A172 (cell line): ENCODE measurements at regions not wholly inside any gene's neighbourhood (a gene's known extent, or its start where the extent isn't known, plus 50 kb on each side); places are given as distances from the start of the nearest gene placed in this dataset.
"Not testable (repeated sequence)": the region's sequence is repeated elsewhere in the genome, so short reads cannot be mapped to it uniquely, and the experiment has no call there.

Experiments used
- DNase-seq: peaks from one replicate; pipeline ENCODE4 v3.0.0-alpha.2; 2015; ENCODE audit warnings: low spot score

DNA sequence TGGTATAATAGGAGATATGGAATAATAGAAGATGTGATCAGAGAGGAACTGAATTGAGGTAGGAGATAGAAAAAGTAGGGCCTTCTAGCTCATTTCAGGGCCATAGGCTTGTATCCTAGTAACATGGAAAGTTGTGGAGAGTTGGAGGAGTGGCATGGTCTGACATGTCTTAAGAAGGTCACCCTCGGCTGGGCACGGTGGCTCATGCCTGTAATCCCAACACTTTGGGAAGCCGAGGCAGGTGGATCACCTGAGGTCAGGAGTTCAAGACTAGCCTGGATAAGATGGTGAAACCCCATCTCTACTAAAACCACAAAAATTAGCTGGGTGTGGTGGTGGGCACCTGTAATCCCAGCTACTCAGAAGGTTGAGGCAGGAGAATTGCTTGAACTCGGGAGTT is 550.3 kb upstream of the CDH2 start:
- DNase-seq: not testable (repeated sequence)

GRCh38 chr18:28725876-28726275 is 548.9 kb upstream of the CDH2 start:
- DNase-seq: peak; percentile 87

- DNase-seq: no peak
Observed at GRCh38 chr18:28723506-28723905, 546.6 kb upstream of the CDH2 start.

GRCh38 chr18:28718696-28719095 is 541.8 kb upstream of the CDH2 start:
- no peak for DNase-seq

DNA sequence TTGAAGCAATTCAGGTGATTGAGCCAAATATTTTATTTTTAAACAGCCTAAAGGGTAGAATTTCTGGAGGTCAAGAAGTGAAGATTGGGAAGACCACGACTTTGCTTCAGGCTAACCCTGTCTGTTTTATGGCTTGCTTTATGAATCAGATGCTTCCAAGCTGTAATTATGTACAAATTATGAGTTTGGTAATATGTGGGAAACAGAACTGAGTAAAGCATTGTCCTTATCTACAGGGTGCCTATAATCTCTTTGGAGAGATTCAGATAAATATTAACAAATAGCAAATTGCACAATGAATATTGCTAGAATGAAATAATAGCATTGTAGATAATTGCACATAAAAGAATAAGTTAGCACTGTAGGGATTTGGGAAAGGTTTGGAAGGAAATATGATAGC is 539.4 kb upstream of the CDH2 start:
- DNase-seq: no peak

DNA sequence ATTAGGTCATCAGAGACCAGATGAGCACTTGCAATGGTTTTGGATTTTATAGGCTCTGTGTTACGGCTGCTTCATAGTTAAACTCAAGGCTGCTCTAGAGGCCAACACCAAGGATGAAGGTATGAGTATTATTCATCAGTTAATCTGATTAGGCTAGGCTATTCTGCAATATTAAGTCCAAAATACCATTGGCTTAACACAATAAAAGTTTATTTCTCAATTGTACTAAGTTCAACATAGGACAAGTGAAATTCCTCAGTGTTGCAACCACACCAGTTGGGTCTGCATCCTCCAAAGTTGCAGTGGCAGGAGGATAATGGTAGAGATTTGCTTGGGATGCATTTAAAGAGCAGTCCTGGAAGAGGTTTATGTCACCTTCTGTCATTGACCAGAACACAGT is 538.3 kb upstream of the CDH2 start:
- no peak for DNase-seq

- no peak for DNase-seq
Observed at GRCh38 chr18:28714498-28714897, 537.6 kb upstream of the CDH2 start.

DNA sequence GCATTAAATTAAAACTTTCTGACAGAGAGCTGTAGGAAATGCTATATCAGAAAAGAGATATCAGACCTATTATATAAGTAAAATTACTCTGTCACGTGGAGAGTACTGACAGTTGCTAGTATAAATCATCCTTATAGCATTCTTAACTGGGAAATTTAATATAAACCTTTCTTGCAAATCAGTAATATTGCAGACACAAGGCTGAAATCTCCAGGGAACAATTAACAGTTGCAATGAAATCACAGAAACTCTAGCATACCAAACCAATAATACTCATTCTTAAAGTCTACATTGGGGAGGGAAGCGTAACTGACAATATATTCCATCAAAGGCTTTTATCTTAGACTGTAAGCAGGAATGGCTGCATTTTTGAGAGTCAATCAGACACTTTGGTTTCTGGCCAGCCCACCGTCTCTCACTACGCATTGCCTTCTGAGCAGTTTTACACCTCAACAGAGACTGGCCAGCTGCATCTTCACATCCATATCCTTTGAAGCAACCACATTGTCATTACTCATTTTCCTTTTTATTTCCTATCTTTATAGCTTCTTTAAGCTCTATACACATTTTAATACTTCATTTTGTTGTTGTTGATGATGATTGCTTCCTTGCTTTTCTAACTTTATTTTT is 536.0 kb upstream of the CDH2 start:
- no peak for DNase-seq

DNA sequence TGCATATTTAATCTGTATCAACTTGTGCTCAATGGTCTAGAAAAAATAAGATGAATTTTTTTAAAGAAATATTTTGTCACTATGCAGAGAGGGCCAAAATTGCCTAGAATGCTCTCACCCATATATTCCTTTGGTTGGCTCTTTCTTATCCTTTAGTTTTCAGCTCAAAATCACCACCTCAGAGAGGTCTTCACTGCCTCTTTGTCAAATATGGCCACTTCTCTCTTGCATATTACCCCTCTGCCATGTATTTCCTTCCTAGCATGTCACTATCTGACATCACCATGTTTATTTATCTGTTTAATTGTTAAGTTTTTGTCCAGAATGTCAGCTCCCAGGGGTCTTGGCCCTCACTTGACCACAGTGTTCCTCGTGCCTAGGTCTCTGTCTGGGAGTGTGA is 535.2 kb upstream of the CDH2 start:
- no peak for DNase-seq

- no peak for DNase-seq
Observed at GRCh38 chr18:28711096-28711495, 534.2 kb upstream of the CDH2 start.

DNA sequence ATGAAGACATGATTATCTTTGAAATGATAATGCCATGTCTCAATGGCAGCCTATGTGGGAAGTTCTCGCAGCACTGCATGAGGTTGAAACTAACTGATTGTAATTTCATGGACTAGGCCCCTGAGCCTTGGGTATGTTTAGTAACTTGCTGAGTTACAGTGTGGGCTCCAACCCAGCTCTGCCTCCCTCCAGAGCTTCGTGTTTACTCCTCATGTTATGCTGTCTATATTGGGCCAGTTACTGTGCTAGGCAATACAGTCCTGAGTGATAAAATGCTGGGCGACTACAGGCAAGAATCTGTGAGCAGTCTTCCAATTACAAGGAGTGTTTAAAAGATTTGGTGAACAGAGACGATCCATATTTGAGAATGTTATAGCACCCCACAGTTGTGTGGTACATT is 530.1 kb upstream of the CDH2 start:
- DNase-seq: no peak

DNA sequence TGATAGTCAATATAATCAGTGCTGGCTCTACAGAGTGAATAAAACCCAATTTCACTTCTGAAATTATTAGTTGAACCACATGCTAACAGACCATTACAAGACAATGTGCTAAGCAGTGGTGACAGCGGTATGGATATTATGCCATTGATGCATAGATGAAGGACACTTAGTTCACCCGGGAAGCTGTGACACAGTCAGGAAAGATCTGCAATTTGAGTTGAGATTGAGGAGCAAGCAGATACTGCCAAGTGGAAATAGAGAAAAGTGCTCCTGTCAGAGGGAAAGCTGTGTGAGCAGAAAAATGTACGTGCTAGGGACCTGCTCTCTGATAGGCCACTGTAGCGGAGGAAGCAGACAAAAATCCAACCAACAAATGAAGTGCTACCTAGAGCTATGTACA is 529.5 kb upstream of the CDH2 start:
- no peak for DNase-seq

- DNase-seq: no peak
Observed at GRCh38 chr18:28705482-28705881, 528.6 kb upstream of the CDH2 start.

- DNase-seq: no peak
Observed at GRCh38 chr18:28692337-28692736, 515.4 kb upstream of the CDH2 start.

GRCh38 chr18:28691496-28691840 is 514.5 kb upstream of the CDH2 start:
- no peak for DNase-seq

GRCh38 chr18:28690836-28691495 is 514.0 kb upstream of the CDH2 start:
- DNase-seq: no peak

DNA sequence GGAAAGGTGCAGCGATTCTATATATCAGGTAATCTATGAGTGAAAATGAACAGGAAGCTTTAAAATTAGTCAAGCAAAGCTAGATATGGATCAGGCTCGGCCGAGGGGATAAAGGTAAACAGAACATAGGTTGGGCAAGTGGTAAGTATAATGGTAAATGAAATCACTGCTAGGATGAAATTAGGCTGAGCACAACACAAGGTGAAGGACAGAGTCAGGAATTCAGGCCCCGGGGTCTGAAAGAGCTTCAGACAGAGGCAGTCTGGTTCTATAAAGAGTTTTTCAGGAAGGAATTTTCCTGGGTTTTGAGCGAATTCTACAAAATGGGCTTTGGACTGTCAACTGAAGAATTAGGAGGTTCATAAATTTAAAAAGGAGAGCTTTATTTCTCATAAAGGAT is 513.2 kb upstream of the CDH2 start:
- no peak for DNase-seq

- peak; percentile 16 for DNase-seq
Observed at GRCh38 chr18:28689588-28689987, 512.7 kb upstream of the CDH2 start.

- DNase-seq: no peak
Observed at GRCh38 chr18:28684746-28685355, 507.9 kb upstream of the CDH2 start.

- no peak for DNase-seq
Observed at GRCh38 chr18:28682912-28683311, 506.0 kb upstream of the CDH2 start.

- no peak for DNase-seq
Observed at GRCh38 chr18:28669165-28669564, 492.2 kb upstream of the CDH2 start.

- DNase-seq: no peak
Observed at GRCh38 chr18:28666216-28666615, 489.3 kb upstream of the CDH2 start.

GRCh38 chr18:28657961-28658360 is 481.0 kb upstream of the CDH2 start:
- DNase-seq: peak; percentile 74

DNA sequence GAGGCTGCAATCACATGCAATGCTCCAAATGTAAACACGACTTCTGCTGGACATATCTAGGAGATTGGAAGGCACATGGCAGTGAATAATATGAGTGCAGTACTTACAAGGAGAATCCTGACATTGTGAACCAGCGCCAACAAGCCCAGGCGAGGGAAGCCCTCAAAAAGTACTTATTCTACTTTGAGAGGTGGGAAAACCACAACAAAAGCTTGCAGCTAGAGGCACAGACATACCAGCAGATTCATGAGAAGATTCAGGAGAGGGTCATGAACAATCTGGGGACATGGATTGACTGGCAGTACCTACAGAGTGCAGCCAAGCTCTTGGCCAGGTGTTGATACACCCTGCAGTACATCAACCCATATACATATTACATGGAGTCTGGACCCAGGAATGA is 475.7 kb upstream of the CDH2 start:
- DNase-seq: no peak
